ENCODE measurements at regions not wholly inside any gene's neighbourhood (a gene's known extent, or its start where the extent isn't known, plus 50 kb on each side); places are given as distances from the start of the nearest gene placed in this dataset.
"Not testable (repeated sequence)": the region's sequence is repeated elsewhere in the genome, so short reads cannot be mapped to it uniquely, and the experiment has no call there.

- Histone ChIP-seq H3K27me3 (ENCODE audit: control insufficient read depth, insufficient read depth, low read length) (peaks cover 4% of the 10 kb centered on the region), H3K36me3 (ENCODE audit: control insufficient read depth, insufficient read depth, low read length) (no peaks in the 10 kb centered on the region), H3K9me3 (ENCODE audit: control insufficient read depth, low read length) (no peaks in the 10 kb centered on the region), H3K9ac (ENCODE audit: low read length) (no peak overlapping the region), H3K4me1 (ENCODE audit: control insufficient read depth, insufficient read depth, low read length) (peaks cover 19% of the 10 kb centered on the region), H3K4me3 (ENCODE audit: low read length) (no peak overlapping the region)
Observed at GRCh38 chr5:17405976-17406375, 92.1 kb upstream of the TAF11L2 start.

GRCh38 chr5:17406423-17406838 is 91.6 kb upstream of the TAF11L2 start:
- peaks cover 19% of the 10 kb centered on the region for H3K4me1 ChIP-seq (ENCODE audit: control insufficient read depth, insufficient read depth, low read length)
- H3K9ac ChIP-seq (ENCODE audit: low read length) = no peak overlapping the region
- H3K27me3 ChIP-seq (ENCODE audit: control insufficient read depth, insufficient read depth, low read length) = peaks cover 4% of the 10 kb centered on the region
- no peaks in the 10 kb centered on the region for H3K9me3 ChIP-seq (ENCODE audit: control insufficient read depth, low read length)
- no peaks in the 10 kb centered on the region for H3K36me3 ChIP-seq (ENCODE audit: control insufficient read depth, insufficient read depth, low read length)
- no peak overlapping the region for H3K4me3 ChIP-seq (ENCODE audit: low read length)

- Histone ChIP-seq H3K36me3 (ENCODE audit: control insufficient read depth, insufficient read depth, low read length) (no peaks in the 10 kb centered on the region), H3K4me3 (ENCODE audit: low read length) (no peak overlapping the region), H3K9me3 (ENCODE audit: control insufficient read depth, low read length) (no peaks in the 10 kb centered on the region), H3K4me1 (ENCODE audit: control insufficient read depth, insufficient read depth, low read length) (peaks cover 12% of the 10 kb centered on the region), H3K9ac (ENCODE audit: low read length) (no peak overlapping the region), H3K27me3 (ENCODE audit: control insufficient read depth, insufficient read depth, low read length) (no peaks in the 10 kb centered on the region)
Observed at GRCh38 chr5:17411436-17412402, 86.3 kb upstream of the TAF11L2 start.

- H3K4me3 ChIP-seq (ENCODE audit: low read length) = no peak overlapping the region
- no peaks in the 10 kb centered on the region for H3K9me3 ChIP-seq (ENCODE audit: control insufficient read depth, low read length)
- H3K4me1 ChIP-seq (ENCODE audit: control insufficient read depth, insufficient read depth, low read length) = peaks cover 10% of the 10 kb centered on the region
- no peaks in the 10 kb centered on the region for H3K27me3 ChIP-seq (ENCODE audit: control insufficient read depth, insufficient read depth, low read length)
- H3K9ac ChIP-seq (ENCODE audit: low read length) = no peak overlapping the region
- H3K36me3 ChIP-seq (ENCODE audit: control insufficient read depth, insufficient read depth, low read length) = no peaks in the 10 kb centered on the region
Observed at GRCh38 chr5:17412760-17413671, 85.0 kb upstream of the TAF11L2 start.

- no peaks in the 10 kb centered on the region for H3K9me3 ChIP-seq (ENCODE audit: control insufficient read depth, low read length)
Observed at GRCh38 chr5:17413691-17414090, 84.3 kb upstream of the TAF11L2 start.

GRCh38 chr5:17415321-17415758 is 82.7 kb upstream of the TAF11L2 start:
- Histone ChIP-seq H3K27me3 (ENCODE audit: control insufficient read depth, insufficient read depth, low read length) (no peaks in the 10 kb centered on the region), H3K4me3 (ENCODE audit: low read length) (no peak overlapping the region), H3K36me3 (ENCODE audit: control insufficient read depth, insufficient read depth, low read length) (no peaks in the 10 kb centered on the region), H3K9ac (ENCODE audit: low read length) (no peak overlapping the region), H3K9me3 (ENCODE audit: control insufficient read depth, low read length) (no peaks in the 10 kb centered on the region), H3K4me1 (ENCODE audit: control insufficient read depth, insufficient read depth, low read length) (peaks cover 10% of the 10 kb centered on the region)

More at GRCh38 chr5:17413691-17414090, 84.3 kb upstream of the TAF11L2 start:
- peaks cover 10% of the 10 kb centered on the region for H3K4me1 ChIP-seq (ENCODE audit: control insufficient read depth, insufficient read depth, low read length)
- H3K4me3 ChIP-seq (ENCODE audit: low read length) = no peak overlapping the region
- H3K36me3 ChIP-seq (ENCODE audit: control insufficient read depth, insufficient read depth, low read length) = no peaks in the 10 kb centered on the region
- H3K27me3 ChIP-seq (ENCODE audit: control insufficient read depth, insufficient read depth, low read length) = no peaks in the 10 kb centered on the region
- no peak overlapping the region for H3K9ac ChIP-seq (ENCODE audit: low read length)

- not testable (repeated sequence) for H3K9me3 ChIP-seq (ENCODE audit: control insufficient read depth, low read length); H3K36me3 ChIP-seq (ENCODE audit: control insufficient read depth, insufficient read depth, low read length); H3K4me3 ChIP-seq (ENCODE audit: low read length); H3K9ac ChIP-seq (ENCODE audit: low read length); H3K27me3 ChIP-seq (ENCODE audit: control insufficient read depth, insufficient read depth, low read length)
- H3K4me1 ChIP-seq (ENCODE audit: control insufficient read depth, insufficient read depth, low read length) = peaks cover 10% of the 10 kb centered on the region
Observed at GRCh38 chr5:17416374-17416773, 81.7 kb upstream of the TAF11L2 start.

- Histone ChIP-seq H3K9me3 (ENCODE audit: control insufficient read depth, low read length) (no peaks in the 10 kb centered on the region), H3K4me1 (ENCODE audit: control insufficient read depth, insufficient read depth, low read length) (no peaks in the 10 kb centered on the region), H3K9ac (ENCODE audit: low read length) (no peak overlapping the region), H3K4me3 (ENCODE audit: low read length) (no peak overlapping the region), H3K27me3 (ENCODE audit: control insufficient read depth, insufficient read depth, low read length) (no peaks in the 10 kb centered on the region), H3K36me3 (ENCODE audit: control insufficient read depth, insufficient read depth, low read length) (no peaks in the 10 kb centered on the region)
Observed at GRCh38 chr5:17424674-17425073, 73.4 kb upstream of the TAF11L2 start.

- no peaks in the 10 kb centered on the region for H3K9me3 ChIP-seq (ENCODE audit: control insufficient read depth, low read length)
- no peak overlapping the region for H3K9ac ChIP-seq (ENCODE audit: low read length)
- H3K4me1 ChIP-seq (ENCODE audit: control insufficient read depth, insufficient read depth, low read length) = no peaks in the 10 kb centered on the region
- H3K36me3 ChIP-seq (ENCODE audit: control insufficient read depth, insufficient read depth, low read length) = no peaks in the 10 kb centered on the region
- no peak overlapping the region for H3K4me3 ChIP-seq (ENCODE audit: low read length)
- no peaks in the 10 kb centered on the region for H3K27me3 ChIP-seq (ENCODE audit: control insufficient read depth, insufficient read depth, low read length)
Observed at GRCh38 chr5:17425385-17426070, 72.5 kb upstream of the TAF11L2 start.

GRCh38 chr5:17426104-17426749 is 71.8 kb upstream of the TAF11L2 start:
- H3K36me3 ChIP-seq (ENCODE audit: control insufficient read depth, insufficient read depth, low read length) = no peaks in the 10 kb centered on the region
- H3K4me3 ChIP-seq (ENCODE audit: low read length) = no peak overlapping the region
- no peaks in the 10 kb centered on the region for H3K27me3 ChIP-seq (ENCODE audit: control insufficient read depth, insufficient read depth, low read length)
- H3K9me3 ChIP-seq (ENCODE audit: control insufficient read depth, low read length) = no peaks in the 10 kb centered on the region
- no peaks in the 10 kb centered on the region for H3K4me1 ChIP-seq (ENCODE audit: control insufficient read depth, insufficient read depth, low read length)
- no peak overlapping the region for H3K9ac ChIP-seq (ENCODE audit: low read length)

- Histone ChIP-seq H3K36me3 (ENCODE audit: control insufficient read depth, insufficient read depth, low read length) (no peaks in the 10 kb centered on the region), H3K4me3 (ENCODE audit: low read length) (no peak overlapping the region), H3K27me3 (ENCODE audit: control insufficient read depth, insufficient read depth, low read length) (no peaks in the 10 kb centered on the region), H3K4me1 (ENCODE audit: control insufficient read depth, insufficient read depth, low read length) (no peaks in the 10 kb centered on the region), H3K9ac (ENCODE audit: low read length) (no peak overlapping the region), H3K9me3 (ENCODE audit: control insufficient read depth, low read length) (no peaks in the 10 kb centered on the region)
Observed at GRCh38 chr5:17428176-17428800, 69.7 kb upstream of the TAF11L2 start.

All from mucosa of stomach (tissue), 1 donor.